ENCODE measurements at regions not wholly inside any gene's neighbourhood (a gene's known extent, or its start where the extent isn't known, plus 50 kb on each side); places are given as distances from the start of the nearest gene placed in this dataset.

DNA sequence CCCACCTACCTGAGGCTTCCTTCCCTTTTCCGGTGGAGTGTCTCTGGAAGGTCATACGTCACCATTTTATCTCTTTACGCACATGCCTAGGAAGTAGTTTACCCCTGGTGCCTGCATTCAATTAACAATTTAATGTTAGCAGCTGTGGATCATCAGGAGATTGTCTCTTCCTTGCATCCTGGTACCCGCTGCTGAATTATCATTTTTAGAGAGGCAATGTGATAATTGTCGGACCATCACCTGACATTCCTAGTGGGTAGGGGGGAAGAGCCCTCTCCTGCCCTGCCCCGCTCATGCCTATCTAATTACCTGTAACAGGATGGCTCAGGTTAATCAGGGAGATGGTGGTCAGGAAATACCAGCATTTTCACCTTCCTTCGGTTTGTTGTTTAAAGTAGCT is 863.6 kb downstream of the RPA4 start:
- TF ChIP-seq, protein P1, sequence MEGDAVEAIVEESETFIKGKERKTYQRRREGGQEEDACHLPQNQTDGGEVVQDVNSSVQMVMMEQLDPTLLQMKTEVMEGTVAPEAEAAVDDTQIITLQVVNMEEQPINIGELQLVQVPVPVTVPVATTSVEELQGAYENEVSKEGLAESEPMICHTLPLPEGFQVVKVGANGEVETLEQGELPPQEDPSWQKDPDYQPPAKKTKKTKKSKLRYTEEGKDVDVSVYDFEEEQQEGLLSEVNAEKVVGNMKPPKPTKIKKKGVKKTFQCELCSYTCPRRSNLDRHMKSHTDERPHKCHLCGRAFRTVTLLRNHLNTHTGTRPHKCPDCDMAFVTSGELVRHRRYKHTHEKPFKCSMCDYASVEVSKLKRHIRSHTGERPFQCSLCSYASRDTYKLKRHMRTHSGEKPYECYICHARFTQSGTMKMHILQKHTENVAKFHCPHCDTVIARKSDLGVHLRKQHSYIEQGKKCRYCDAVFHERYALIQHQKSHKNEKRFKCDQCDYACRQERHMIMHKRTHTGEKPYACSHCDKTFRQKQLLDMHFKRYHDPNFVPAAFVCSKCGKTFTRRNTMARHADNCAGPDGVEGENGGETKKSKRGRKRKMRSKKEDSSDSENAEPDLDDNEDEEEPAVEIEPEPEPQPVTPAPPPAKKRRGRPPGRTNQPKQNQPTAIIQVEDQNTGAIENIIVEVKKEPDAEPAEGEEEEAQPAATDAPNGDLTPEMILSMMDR (IDR thresholded peaks at IDR 0.05 in 2 of 3, conservative IDR thresholded peaks at IDR 0.05 in 1 of 3; ENCODE audit: borderline replicate concordance in 1 of 3, insufficient read depth in 1 of 3, low read depth in 2 of 3, low read length in 2 of 3), result no peak
- TF ChIP-seq CBX3 (IDR thresholded peaks at IDR 0.05; ENCODE audit: low read depth) (no peak), JUND (IDR thresholded peaks at IDR 0.05) (no peak), EZH2phosphoT487 (IDR thresholded peaks at IDR 0.05; ENCODE audit: borderline replicate concordance) (no peak), SP1 (IDR thresholded peaks at IDR 0.05; ENCODE audit: low read depth) (no peak), ZNF274 (IDR thresholded peaks at IDR 0.05; ENCODE audit: low read depth, low read length) (no peak), RAD21 (IDR thresholded peaks at IDR 0.05; ENCODE audit: low read depth) (no peak)
- TF ChIP-seq, protein P2, sequence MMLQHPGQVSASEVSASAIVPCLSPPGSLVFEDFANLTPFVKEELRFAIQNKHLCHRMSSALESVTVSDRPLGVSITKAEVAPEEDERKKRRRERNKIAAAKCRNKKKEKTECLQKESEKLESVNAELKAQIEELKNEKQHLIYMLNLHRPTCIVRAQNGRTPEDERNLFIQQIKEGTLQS (IDR thresholded peaks at IDR 0.05), result no peak
- TF ChIP-seq, protein P3, sequence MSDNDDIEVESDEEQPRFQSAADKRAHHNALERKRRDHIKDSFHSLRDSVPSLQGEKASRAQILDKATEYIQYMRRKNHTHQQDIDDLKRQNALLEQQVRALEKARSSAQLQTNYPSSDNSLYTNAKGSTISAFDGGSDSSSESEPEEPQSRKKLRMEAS (IDR thresholded peaks at IDR 0.05), result no peak
- DNase-seq (ENCODE audit: low read depth, low spot score), result no peak
- Histone ChIP-seq H3K4me3 (replicated peaks in 1 of 2; ENCODE audit: low read depth in 1 of 2, low read length in 2 of 2) (no peak overlapping the region), H3K4me1 (ENCODE audit: control insufficient read depth in 1 of 2, insufficient read depth in 2 of 2, low read length in 2 of 2) (no peaks in the 10 kb centered on the region), H4K20me1 (ENCODE audit: insufficient read depth) (no peaks in the 10 kb centered on the region), H3K27me3 (ENCODE audit: insufficient read depth, low read length) (no peaks in the 10 kb centered on the region), H3K36me3 (ENCODE audit: control insufficient read depth in 1 of 2, insufficient read depth in 2 of 2, low read length in 2 of 2) (no peaks in the 10 kb centered on the region), H3K27ac (ENCODE audit: low read depth, low read length) (no peak overlapping the region), H3K9me3 (ENCODE audit: control insufficient read depth in 1 of 2, insufficient read depth in 1 of 2, low read depth in 1 of 2, low read length in 2 of 2) (no peaks in the 10 kb centered on the region), H3K4me2 (ENCODE audit: low read length) (no peak overlapping the region), H2AFZ (ENCODE audit: low read depth, low read length, poor library complexity, severe bottlenecking) (no peak overlapping the region), H3K9ac (ENCODE audit: low read length) (no peak overlapping the region), H3K79me2 (ENCODE audit: insufficient read depth, low read length) (no peaks in the 10 kb centered on the region), H3K9me2 (ENCODE audit: insufficient read depth) (no peaks in the 10 kb centered on the region)
- CTCF ChIA-PET, result no interaction called here
- intact Hi-C loops (cut with micrococcal nuclease), result no loop called here
- POLR2A ChIA-PET, result no interaction called here
- no TSS peak for BruUV-seq (replicated peaks)
- RAD21 ChIA-PET (ENCODE audit: low non-redundant PET in 1 of 2, low total read pairs in 2 of 2, uncharacterized antibody in 2 of 2, unreplicated experiment in 2 of 2), result no interaction called here
- ATAC-seq, result no peak

DNA sequence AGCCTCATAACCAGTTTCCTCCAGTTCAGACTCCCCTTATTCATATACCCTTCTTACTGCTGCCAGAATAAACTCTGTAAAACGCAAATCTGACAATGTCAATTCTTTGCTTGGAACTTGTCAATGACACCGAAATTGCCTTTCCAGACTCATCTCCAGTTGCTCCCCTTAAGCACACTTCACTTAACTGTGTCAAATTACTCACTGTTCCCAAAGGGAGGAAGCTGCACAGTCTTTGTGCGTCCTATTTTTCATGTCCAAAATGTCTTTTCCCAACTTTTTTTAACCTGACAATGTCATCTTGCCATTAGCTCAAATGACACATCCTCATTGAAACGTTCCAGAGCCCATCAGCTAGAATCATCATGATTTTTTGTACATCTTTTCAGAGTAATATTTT is 867.3 kb downstream of the RPA4 start:
- Histone ChIP-seq H3K79me2 (ENCODE audit: insufficient read depth, low read length) (no peaks in the 10 kb centered on the region), H3K4me1 (ENCODE audit: control insufficient read depth in 1 of 2, insufficient read depth in 2 of 2, low read length in 2 of 2) (no peaks in the 10 kb centered on the region), H3K4me2 (ENCODE audit: low read length) (no peak overlapping the region), H3K9me3 (ENCODE audit: control insufficient read depth in 1 of 2, insufficient read depth in 1 of 2, low read depth in 1 of 2, low read length in 2 of 2) (no peaks in the 10 kb centered on the region), H2AFZ (ENCODE audit: low read depth, low read length, poor library complexity, severe bottlenecking) (no peak overlapping the region), H3K36me3 (ENCODE audit: control insufficient read depth in 1 of 2, insufficient read depth in 2 of 2, low read length in 2 of 2) (no peaks in the 10 kb centered on the region), H3K9me2 (ENCODE audit: insufficient read depth) (no peaks in the 10 kb centered on the region), H3K4me3 (replicated peaks in 1 of 2; ENCODE audit: low read depth in 1 of 2, low read length in 2 of 2) (no peak overlapping the region), H3K9ac (ENCODE audit: low read length) (no peak overlapping the region), H4K20me1 (ENCODE audit: insufficient read depth) (no peaks in the 10 kb centered on the region), H3K27ac (ENCODE audit: low read depth, low read length) (no peak overlapping the region), H3K27me3 (ENCODE audit: insufficient read depth, low read length) (no peaks in the 10 kb centered on the region)
- ChIA-PET CTCF (no interaction called here), POLR2A (no interaction called here), RAD21 (ENCODE audit: low non-redundant PET in 1 of 2, low total read pairs in 2 of 2, uncharacterized antibody in 2 of 2, unreplicated experiment in 2 of 2) (no interaction called here)
- ATAC-seq (no peak), DNase-seq (ENCODE audit: low read depth, low spot score) (no peak)
- TF ChIP-seq, protein P3 (IDR thresholded peaks at IDR 0.05), result no peak
- TF ChIP-seq EZH2phosphoT487 (IDR thresholded peaks at IDR 0.05; ENCODE audit: borderline replicate concordance) (no peak), EZH2 (IDR thresholded peaks at IDR 0.05) (no peak), EGR1 (IDR thresholded peaks at IDR 0.05; ENCODE audit: low read depth) (no peak)
- intact Hi-C loops (cut with micrococcal nuclease), result no loop called here
- no TSS peak for BruUV-seq (replicated peaks)

All from HCT116 (cell line).